ENCODE measurements at regions not wholly inside any gene's neighbourhood (a gene's known extent, or its start where the extent isn't known, plus 50 kb on each side); places are given as distances from the start of the nearest gene placed in this dataset.
A peak's percentile ranks its signal among the peaks of the same experiment; 100 is the strongest.

- no peaks in the 10 kb centered on the region for H3K9me3 ChIP-seq
- H3K27me3 ChIP-seq: no peaks in the 10 kb centered on the region
- no peak for DNase-seq
- 83 to 85% methylated on average over 3 of the region's 3 CpGs for WGBS, 2 donors
- H3K4me1 ChIP-seq: no peaks in the 10 kb centered on the region
- intact Hi-C loops (cut with DNase I): no loop called here
- no peaks in the 10 kb centered on the region for H3K36me3 ChIP-seq
- H3K27ac ChIP-seq: no peak overlapping the region
- no peak for TF ChIP-seq CTCF (IDR thresholded peaks at IDR 0.05)
- no peak for TF ChIP-seq POLR2A (IDR thresholded peaks at IDR 0.05)
- H3K4me3 ChIP-seq (replicated peaks in 1 of 3): no peak overlapping the region
Measured at GRCh38 chr4:180141734-180142133, 2101.5 kb upstream of the TENM3 start.

DNA sequence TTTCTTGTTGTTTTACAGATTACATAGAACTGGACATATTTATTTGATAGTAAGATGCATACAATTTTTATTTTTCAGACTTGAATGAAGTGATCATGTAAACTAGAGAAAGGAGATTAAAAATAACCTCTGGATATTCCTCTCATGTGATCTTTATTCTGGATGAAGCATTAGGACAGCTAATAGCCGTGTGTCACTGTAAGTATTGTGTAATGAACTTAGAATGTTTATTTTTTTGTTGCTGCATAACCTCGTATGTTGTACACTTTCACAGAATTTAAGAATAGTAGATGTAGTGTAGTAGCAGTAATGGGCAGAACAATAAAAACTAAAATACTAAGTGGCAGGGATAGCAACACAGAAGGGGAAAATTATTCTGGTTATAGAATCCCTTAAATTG, 2094.5 kb upstream of the TENM3 start:
- intact Hi-C loops (cut with DNase I): no loop called here
- Histone ChIP-seq H3K36me3 (no peaks in the 10 kb centered on the region), H3K27ac (no peak overlapping the region), H3K4me1 (no peaks in the 10 kb centered on the region), H3K4me3 (replicated peaks in 1 of 3) (no peak overlapping the region), H3K27me3 (no peaks in the 10 kb centered on the region), H3K9me3 (no peaks in the 10 kb centered on the region)
- no peak for TF ChIP-seq CTCF (IDR thresholded peaks at IDR 0.05)
- TF ChIP-seq POLR2A (IDR thresholded peaks at IDR 0.05): no peak
- 81 to 82% methylated on average over 2 of the region's 2 CpGs for WGBS, 2 donors
- DNase-seq: no peak

GRCh38 chr4:180150818-180151217, 2092.4 kb upstream of the TENM3 start:
- Histone ChIP-seq H3K27me3 (no peaks in the 10 kb centered on the region), H3K4me3 (replicated peaks in 1 of 3) (no peak overlapping the region)
- 36 to 39% methylated on average over 3 of the region's 3 CpGs for WGBS, 2 donors

DNA sequence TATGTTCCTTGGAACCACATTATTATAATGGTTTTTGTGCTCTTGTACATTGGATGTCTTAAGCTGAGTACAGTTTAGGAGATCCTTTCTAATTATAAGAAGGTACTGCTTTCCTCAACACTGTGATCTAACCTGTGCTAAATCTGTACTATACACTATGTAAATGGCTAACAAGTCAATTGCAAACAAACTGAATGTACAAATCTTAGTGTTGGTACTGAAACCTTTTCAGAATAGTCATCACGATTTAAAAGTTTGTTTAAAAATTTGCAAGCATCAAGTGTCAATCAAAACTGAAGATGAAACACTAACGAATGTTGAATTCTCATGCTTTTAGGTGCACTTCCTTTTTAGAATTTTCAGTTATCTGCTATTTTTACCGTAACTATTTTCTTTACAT, 2090.4 kb upstream of the TENM3 start:
- no peaks in the 10 kb centered on the region for H3K9me3 ChIP-seq
- no peak for TF ChIP-seq CTCF (IDR thresholded peaks at IDR 0.05)
- no peak for TF ChIP-seq POLR2A (IDR thresholded peaks at IDR 0.05)
- intact Hi-C loops (cut with DNase I): no loop called here
- H3K27ac ChIP-seq: no peak overlapping the region
- H3K36me3 ChIP-seq: no peaks in the 10 kb centered on the region
- 90 to 94% methylated on average over 3 of the region's 3 CpGs for WGBS, 2 donors
- no peak for DNase-seq
- no peaks in the 10 kb centered on the region for H3K27me3 ChIP-seq
- no peaks in the 10 kb centered on the region for H3K4me1 ChIP-seq
- H3K4me3 ChIP-seq (replicated peaks in 1 of 3): no peak overlapping the region

More at GRCh38 chr4:180150818-180151217, 2092.4 kb upstream of the TENM3 start:
- DNase-seq: no peak
- Histone ChIP-seq H3K36me3 (no peaks in the 10 kb centered on the region), H3K9me3 (no peaks in the 10 kb centered on the region), H3K27ac (no peak overlapping the region), H3K4me1 (no peaks in the 10 kb centered on the region)
- intact Hi-C loops (cut with DNase I): no loop called here
- TF ChIP-seq CTCF (IDR thresholded peaks at IDR 0.05) (peak in 1 of 6 experiments; percentile 20), POLR2A (IDR thresholded peaks at IDR 0.05) (no peak)

DNA sequence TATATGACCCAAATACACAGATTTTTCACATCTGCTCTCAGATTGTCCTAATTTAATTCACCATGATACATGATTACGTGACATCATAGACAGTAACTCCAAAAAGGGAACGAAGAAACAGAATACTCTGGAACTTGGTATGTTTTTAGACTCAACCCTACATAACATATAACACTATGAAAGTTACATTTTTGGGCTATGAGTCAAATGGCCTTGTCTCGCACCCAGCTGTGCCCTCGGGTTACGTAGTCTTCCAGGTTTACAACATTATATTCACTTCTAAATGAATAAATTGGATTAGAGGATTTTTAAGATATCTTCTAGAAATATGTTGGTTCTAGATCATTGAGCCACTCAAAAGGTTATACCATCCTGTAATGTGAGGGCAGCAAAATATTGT, 2089.6 kb upstream of the TENM3 start:
- no peak for DNase-seq
- no peaks in the 10 kb centered on the region for H3K9me3 ChIP-seq
- no peak for TF ChIP-seq POLR2A (IDR thresholded peaks at IDR 0.05)
- no peak for TF ChIP-seq CTCF (IDR thresholded peaks at IDR 0.05)
- H3K27me3 ChIP-seq: no peaks in the 10 kb centered on the region
- no peak overlapping the region for H3K4me3 ChIP-seq (replicated peaks in 1 of 3)
- 96 to 97% methylated on average over 5 of the region's 5 CpGs for WGBS, 2 donors
- no peaks in the 10 kb centered on the region for H3K36me3 ChIP-seq
- intact Hi-C loops (cut with DNase I): no loop called here
- H3K4me1 ChIP-seq: no peaks in the 10 kb centered on the region
- H3K27ac ChIP-seq: no peak overlapping the region
